GM12892 (cell line): ENCODE measurements at regions not wholly inside any gene's neighbourhood (a gene's known extent, or its start where the extent isn't known, plus 50 kb on each side); places are given as distances from the start of the nearest gene placed in this dataset.

Experiments used
- POLR2A ChIP-seq: IDR thresholded peaks from 2 replicates; pipeline ENCODE4 v1.6.1; 2011; ENCODE audit warnings: low read depth, low read length, control low read depth
- POLR2AphosphoS5 ChIP-seq: IDR thresholded peaks from 2 replicates; pipeline ENCODE4 v1.6.1; 2011; ENCODE audit warnings: low read depth, low read length, control low read depth

GRCh38 chrX:117327373-117327772 is 789.2 kb downstream of the KLHL13 start:
- TF ChIP-seq POLR2AphosphoS5: no peak
- no peak for TF ChIP-seq POLR2A
